ENCODE measurements at regions not wholly inside any gene's neighbourhood (a gene's known extent, or its start where the extent isn't known, plus 50 kb on each side); places are given as distances from the start of the nearest gene placed in this dataset.

GRCh38 chr12:113650476-113650875, 178.8 kb upstream of the LHX5 start:
- DNase-seq (ENCODE audit: low spot score in 2 of 2), result no peak
- no peak overlapping the region for H3K27ac Mint-ChIP-seq
- peaks cover 0 to 4% of the 10 kb centered on the region in 2 donors for H3K36me3 Mint-ChIP-seq
- ATAC-seq, result no peak
- peaks cover 3 to 4% of the 10 kb centered on the region in 2 donors for H3K9me3 Mint-ChIP-seq

GRCh38 chr12:113649256-113649830, 177.7 kb upstream of the LHX5 start:
- Mint-ChIP-seq H3K9me3 (peaks cover 3 to 4% of the 10 kb centered on the region in 2 donors), H3K36me3 (peaks cover 0 to 4% of the 10 kb centered on the region in 2 donors), H3K27ac (no peak overlapping the region)
- no peak for ATAC-seq
- DNase-seq (ENCODE audit: low spot score in 2 of 2), result no peak

- H3K36me3 Mint-ChIP-seq, result no peaks in the 10 kb centered on the region
- H3K27ac Mint-ChIP-seq, result no peak overlapping the region
- H3K9me3 Mint-ChIP-seq, result no peaks in the 10 kb centered on the region
- ATAC-seq, result no peak
- DNase-seq (ENCODE audit: low spot score in 2 of 2), result no peak
Observed at GRCh38 chr12:113647048-113647447, 175.4 kb upstream of the LHX5 start.

- no peaks in the 10 kb centered on the region for H3K9me3 Mint-ChIP-seq
- ATAC-seq (no peak), DNase-seq (ENCODE audit: low spot score in 2 of 2) (no peak)
Observed at GRCh38 chr12:113645603-113646002, 173.9 kb upstream of the LHX5 start.

GRCh38 chr12:113645183-113645582, 173.5 kb upstream of the LHX5 start:
- Mint-ChIP-seq H3K9me3 (no peaks in the 10 kb centered on the region), H3K27ac (no peak overlapping the region), H3K36me3 (no peaks in the 10 kb centered on the region)
- no peak for DNase-seq (ENCODE audit: low spot score in 2 of 2)
- ATAC-seq, result no peak

More at GRCh38 chr12:113645603-113646002, 173.9 kb upstream of the LHX5 start:
- H3K27ac Mint-ChIP-seq, result no peak overlapping the region
- H3K36me3 Mint-ChIP-seq, result no peaks in the 10 kb centered on the region

GRCh38 chr12:113643177-113643974, 171.7 kb upstream of the LHX5 start:
- Mint-ChIP-seq H3K27ac (peak overlapping the region in 1 of 2 donors; percentile 11), H3K9me3 (no peaks in the 10 kb centered on the region), H3K36me3 (no peaks in the 10 kb centered on the region)
- DNase-seq (ENCODE audit: low spot score in 2 of 2) (no peak), ATAC-seq (no peak)

- no peak for ATAC-seq
- H3K9me3 Mint-ChIP-seq, result no peaks in the 10 kb centered on the region
Observed at GRCh38 chr12:113642672-113643071, 171.0 kb upstream of the LHX5 start.

GRCh38 chr12:113642216-113642615, 170.5 kb upstream of the LHX5 start:
- H3K27ac Mint-ChIP-seq, result peak overlapping the region in 1 of 2 donors; percentile 33
- ATAC-seq, result no peak
- H3K36me3 Mint-ChIP-seq, result no peaks in the 10 kb centered on the region

More at GRCh38 chr12:113642672-113643071, 171.0 kb upstream of the LHX5 start:
- no peak overlapping the region for H3K27ac Mint-ChIP-seq
- no peaks in the 10 kb centered on the region for H3K36me3 Mint-ChIP-seq
- no peak for DNase-seq (ENCODE audit: low spot score in 2 of 2)

GRCh38 chr12:113641426-113642030, 169.9 kb upstream of the LHX5 start:
- no peak overlapping the region for H3K27ac Mint-ChIP-seq
- no peaks in the 10 kb centered on the region for H3K36me3 Mint-ChIP-seq
- no peak for DNase-seq (ENCODE audit: low spot score in 2 of 2)
- no peaks in the 10 kb centered on the region for H3K9me3 Mint-ChIP-seq
- ATAC-seq, result no peak

More at GRCh38 chr12:113642216-113642615, 170.5 kb upstream of the LHX5 start:
- no peaks in the 10 kb centered on the region for H3K9me3 Mint-ChIP-seq
- no peak for DNase-seq (ENCODE audit: low spot score in 2 of 2)

GRCh38 chr12:113640837-113641236, 169.2 kb upstream of the LHX5 start:
- no peaks in the 10 kb centered on the region for H3K36me3 Mint-ChIP-seq
- H3K27ac Mint-ChIP-seq, result no peak overlapping the region
- DNase-seq (ENCODE audit: low spot score in 2 of 2), result no peak
- ATAC-seq, result no peak
- no peaks in the 10 kb centered on the region for H3K9me3 Mint-ChIP-seq

GRCh38 chr12:113639474-113639873, 167.8 kb upstream of the LHX5 start:
- ATAC-seq, result no peak
- Mint-ChIP-seq H3K9me3 (no peaks in the 10 kb centered on the region), H3K27ac (no peak overlapping the region), H3K36me3 (no peaks in the 10 kb centered on the region)
- no peak for DNase-seq (ENCODE audit: low spot score in 2 of 2)

- H3K9me3 Mint-ChIP-seq, result no peaks in the 10 kb centered on the region
- no peak for ATAC-seq
- no peaks in the 10 kb centered on the region for H3K36me3 Mint-ChIP-seq
- no peak overlapping the region for H3K27ac Mint-ChIP-seq
- no peak for DNase-seq (ENCODE audit: low spot score in 2 of 2)
Observed at GRCh38 chr12:113638460-113638775, 166.7 kb upstream of the LHX5 start.

- no peak for ATAC-seq
- DNase-seq (ENCODE audit: low spot score in 2 of 2), result no peak
- Mint-ChIP-seq H3K27ac (no peak overlapping the region), H3K36me3 (no peaks in the 10 kb centered on the region), H3K9me3 (peaks cover 4 to 5% of the 10 kb centered on the region in 2 donors)
Observed at GRCh38 chr12:113634982-113635381, 163.3 kb upstream of the LHX5 start.

- DNase-seq (ENCODE audit: low spot score in 2 of 2), result no peak
- H3K9me3 Mint-ChIP-seq, result peaks cover 4 to 8% of the 10 kb centered on the region in 2 donors
- ATAC-seq, result no peak
- no peaks in the 10 kb centered on the region for H3K36me3 Mint-ChIP-seq
- H3K27ac Mint-ChIP-seq, result no peak overlapping the region
Observed at GRCh38 chr12:113634474-113634873, 162.8 kb upstream of the LHX5 start.

GRCh38 chr12:113633678-113634332, 162.1 kb upstream of the LHX5 start:
- ATAC-seq (no peak), DNase-seq (ENCODE audit: low spot score in 2 of 2) (no peak)
- Mint-ChIP-seq H3K9me3 (peaks cover 4 to 12% of the 10 kb centered on the region in 2 donors), H3K27ac (no peak overlapping the region), H3K36me3 (no peaks in the 10 kb centered on the region)

GRCh38 chr12:113630625-113631024, 159.0 kb upstream of the LHX5 start:
- Mint-ChIP-seq H3K9me3 (peaks cover 5 to 26% of the 10 kb centered on the region in 2 donors), H3K36me3 (peaks cover 0 to 3% of the 10 kb centered on the region in 2 donors), H3K27ac (no peak overlapping the region)
- no peak for ATAC-seq
- DNase-seq (ENCODE audit: low spot score in 2 of 2), result no peak

GRCh38 chr12:113625499-113625898, 153.8 kb upstream of the LHX5 start:
- no peak overlapping the region for H3K27ac Mint-ChIP-seq
- no peak for ATAC-seq

More at GRCh38 chr12:113625499-113625898, 153.8 kb upstream of the LHX5 start:
- DNase-seq (ENCODE audit: low spot score in 2 of 2), result no peak
- H3K36me3 Mint-ChIP-seq, result peaks cover 0 to 6% of the 10 kb centered on the region in 2 donors
- peaks cover 7 to 25% of the 10 kb centered on the region in 2 donors for H3K9me3 Mint-ChIP-seq

Data from activated naive CD4-positive, alpha-beta T cell treated with anti-CD3 and anti-CD28 coated beads, Interleukin-2, amount 50 U/mL, for 72 hours (primary cell).